ENCODE measurements at regions not wholly inside any gene's neighbourhood (a gene's known extent, or its start where the extent isn't known, plus 50 kb on each side); places are given as distances from the start of the nearest gene placed in this dataset. TPM values are rescaled to one million over a fixed set of nuclear protein-coding genes. Genes with fewer than 3 reads are reported as not detected.

GRCh38 chr7:88357294-88357693 is 50.6 kb upstream of the STEAP4 start:
- DNase-seq (ENCODE audit: low spot score in 2 of 2): no peak
- 30 to 48% methylated on average over 1 of the region's 1 CpG for WGBS, 2 donors
- H3K4me3 ChIP-seq: no peak overlapping the region
- H3K9me3 ChIP-seq: no peaks in the 10 kb centered on the region
- H3K36me3 ChIP-seq: no peaks in the 10 kb centered on the region
- peaks cover 0 to 6% (median 1%) of the 10 kb centered on the region in 4 donors for H3K4me1 ChIP-seq
- TF ChIP-seq EP300 (IDR thresholded peaks at IDR 0.05) (no peak), CTCF (IDR thresholded peaks at IDR 0.05) (peak in 1 of 5 experiments; percentile 5), POLR2A (IDR thresholded peaks at IDR 0.05) (no peak)
- H3K27me3 ChIP-seq: no peaks in the 10 kb centered on the region
- no peak overlapping the region for H3K27ac ChIP-seq

Small RNA genes in the stretch of these regions (small RNA-seq; reads per million reads assigned to genes)
- gene EIF4A1P13 (not detected), gene RF00272 (not detected)

All from tibial nerve (tissue), 4 donors.